Right ventricle myocardium superior (tissue), 1 donor: ENCODE measurements at regions not wholly inside any gene's neighbourhood (a gene's known extent, or its start where the extent isn't known, plus 50 kb on each side); places are given as distances from the start of the nearest gene placed in this dataset.
"Not testable (repeated sequence)": the region's sequence is repeated elsewhere in the genome, so short reads cannot be mapped to it uniquely, and the experiment has no call there.

Experiments
- ATAC-seq: fragments of 200-7000 bp; cut with Tn5 transposase; one replicate; pipeline ENCODE4 v1.9.1; 2020; ENCODE audit warnings: mild to moderate bottlenecking; ENCODE audit not compliant: poor library complexity
- DNase-seq: peaks from one replicate; pipeline ENCODE4 v3.0.0-alpha.2; 2020
- intact Hi-C: fragments of 100-400 bp; cut with DNase I; formaldehyde crosslinking; loops from one replicate; pipeline ENCODE4 v1.11.2; 2022
- donor health status: DM: no; HTN: yes; CAD: no; lungs with severe emphysema.

DNA sequence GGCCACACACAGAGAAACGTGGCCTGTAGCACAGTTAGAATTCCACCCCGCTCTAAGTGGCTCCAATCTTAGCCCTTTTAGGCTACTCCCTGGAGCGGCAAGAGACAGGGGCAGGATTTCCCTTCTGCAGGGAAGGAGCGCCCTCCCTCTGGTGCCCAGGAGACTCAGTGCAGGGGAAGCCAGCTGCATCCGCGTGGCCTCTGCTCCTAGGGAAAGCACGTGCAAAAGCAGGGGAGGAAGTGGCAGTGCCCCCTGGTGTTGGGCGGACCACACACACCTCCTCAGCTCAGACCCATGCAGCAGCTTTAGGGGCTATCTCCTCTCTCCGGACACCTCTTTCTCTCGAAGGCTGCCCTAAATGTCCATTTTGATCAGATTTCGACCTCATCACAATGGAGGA is 50.0 kb downstream of the SPRING1 start:
- DNase-seq, result peak; percentile 72
- ATAC-seq, result peak; percentile 72
- intact Hi-C loops, result no loop called here

DNA sequence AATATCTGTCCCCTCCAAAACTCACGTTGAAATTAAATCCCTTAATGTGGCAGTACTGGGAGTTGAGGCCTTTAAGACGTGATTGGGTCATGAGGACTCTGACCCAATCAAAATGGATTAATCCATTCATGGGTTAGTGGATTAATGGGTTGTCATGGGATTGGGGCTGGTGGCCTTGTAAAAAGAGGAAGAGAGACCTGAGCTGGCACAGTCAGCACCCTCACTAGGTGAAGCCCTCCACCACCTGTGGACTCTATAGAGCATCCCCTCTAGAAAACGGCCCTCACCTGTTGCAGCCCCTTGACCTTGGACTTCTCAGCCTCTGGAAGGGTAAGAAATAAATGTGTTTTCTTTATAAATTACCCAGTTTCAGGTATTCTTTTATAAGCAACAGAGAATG is 53.0 kb downstream of the SPRING1 start:
- no peak for ATAC-seq
- intact Hi-C loops, result no loop called here

DNA sequence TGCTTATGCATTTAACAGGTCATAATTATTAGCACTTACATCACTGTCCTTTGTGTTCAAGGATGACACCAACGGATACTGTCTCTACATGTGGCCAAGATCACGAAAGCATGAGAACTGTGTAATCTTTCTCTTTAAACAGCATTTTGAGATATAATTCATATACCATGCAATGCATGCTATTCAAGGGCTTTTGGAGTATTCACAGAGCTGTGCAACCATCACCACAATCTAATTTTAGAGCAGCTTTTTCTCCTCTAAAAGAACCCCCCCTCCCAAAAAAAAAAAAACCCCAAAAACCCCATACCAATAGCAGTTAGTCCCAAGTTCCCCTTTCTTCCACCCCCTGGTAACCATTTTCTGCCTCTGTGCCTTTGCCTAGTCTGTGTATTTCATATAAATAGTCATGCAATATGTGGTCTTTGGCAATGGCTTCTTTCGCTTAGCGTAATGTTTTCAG is 60.6 kb downstream of the SPRING1 start:
- DNase-seq, result no peak
- intact Hi-C loops, result no loop called here

More for the DNA sequence above, 53.0 kb downstream of the SPRING1 start:
- DNase-seq, result no peak

GRCh38 chr12:116675339-116676107 is 62.3 kb downstream of the SPRING1 start:
- no peak for DNase-seq

More for the DNA sequence above, 60.6 kb downstream of the SPRING1 start:
- no peak for ATAC-seq

DNA sequence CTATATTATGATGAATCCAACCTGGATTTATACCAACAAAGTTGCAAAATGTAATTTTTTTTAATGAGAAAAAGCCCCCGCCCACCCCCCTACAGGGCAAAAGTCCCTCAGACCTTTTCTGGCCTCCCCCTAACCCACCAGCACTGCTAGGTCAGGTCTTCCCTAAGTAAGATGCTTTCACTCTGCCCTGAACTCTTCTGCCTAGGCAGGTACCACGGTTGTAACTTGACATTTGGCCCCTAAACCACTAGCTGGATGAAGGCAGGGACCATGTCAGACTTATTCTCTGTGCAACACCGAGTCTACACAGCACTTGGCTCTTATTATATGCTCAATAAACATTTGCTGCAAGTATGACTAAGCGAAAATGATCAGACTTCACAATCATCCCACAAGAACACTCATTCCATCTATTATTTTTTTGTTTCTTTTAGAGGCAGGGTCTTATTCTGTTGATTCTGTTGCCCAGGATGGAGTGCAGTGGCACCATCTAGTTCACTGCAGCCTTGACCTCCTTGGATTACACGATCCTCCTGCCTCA is 63.2 kb downstream of the SPRING1 start:
- ATAC-seq (no peak), DNase-seq (no peak)
- intact Hi-C loops, result no loop called here

More at GRCh38 chr12:116675339-116676107, 62.3 kb downstream of the SPRING1 start:
- intact Hi-C loops, result no loop called here
- peak; percentile 33 for ATAC-seq

DNA sequence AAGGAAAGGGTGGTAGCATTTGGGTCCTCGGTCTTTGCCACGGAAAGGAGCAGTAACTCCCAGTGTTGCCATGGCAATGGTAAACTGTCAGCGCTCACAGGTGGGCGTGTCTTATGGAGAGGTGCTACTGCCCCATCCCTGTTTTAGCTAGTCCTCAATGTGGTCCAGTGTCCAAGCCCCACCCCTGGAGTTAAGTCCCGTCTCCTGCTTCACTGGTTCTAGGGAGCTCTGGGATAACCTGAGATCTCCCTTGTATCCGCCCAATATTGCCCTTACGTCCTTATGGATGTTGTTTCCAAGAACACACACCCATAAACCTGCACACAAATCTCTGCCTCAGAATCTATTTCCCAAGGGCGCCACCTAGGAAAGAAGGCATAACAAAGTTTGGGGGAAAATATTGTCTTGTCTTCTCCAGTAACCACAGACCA is 64.2 kb downstream of the SPRING1 start:
- intact Hi-C loops, result no loop called here
- no peak for ATAC-seq
- DNase-seq, result no peak

- DNase-seq, result no peak
- intact Hi-C loops, result no loop called here
- ATAC-seq, result no peak
Observed at GRCh38 chr12:116672842-116673516, 64.9 kb downstream of the SPRING1 start.

DNA sequence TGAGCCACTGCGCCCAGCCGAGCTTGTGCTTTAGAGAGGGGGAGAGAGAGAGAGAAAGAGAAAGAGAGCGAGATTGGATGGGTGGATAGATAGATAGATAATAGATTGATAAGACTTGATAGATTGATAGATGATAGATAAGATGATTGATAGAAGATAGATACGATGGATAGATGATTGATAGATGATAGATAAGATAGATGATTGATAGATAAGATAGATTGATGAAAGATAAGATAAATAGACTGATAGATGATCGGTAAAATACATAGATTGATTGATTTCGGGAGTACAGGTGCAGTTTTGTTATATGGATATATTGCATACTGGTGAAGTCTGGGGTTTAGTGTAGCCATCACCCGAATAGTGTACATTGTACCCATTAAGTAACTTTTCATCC is 65.9 kb downstream of the SPRING1 start:
- DNase-seq, result no peak
- intact Hi-C loops, result no loop called here
- no peak for ATAC-seq

GRCh38 chr12:116670859-116671258 is 67.0 kb downstream of the SPRING1 start:
- intact Hi-C loops, result no loop called here
- DNase-seq, result no peak
- no peak for ATAC-seq

DNA sequence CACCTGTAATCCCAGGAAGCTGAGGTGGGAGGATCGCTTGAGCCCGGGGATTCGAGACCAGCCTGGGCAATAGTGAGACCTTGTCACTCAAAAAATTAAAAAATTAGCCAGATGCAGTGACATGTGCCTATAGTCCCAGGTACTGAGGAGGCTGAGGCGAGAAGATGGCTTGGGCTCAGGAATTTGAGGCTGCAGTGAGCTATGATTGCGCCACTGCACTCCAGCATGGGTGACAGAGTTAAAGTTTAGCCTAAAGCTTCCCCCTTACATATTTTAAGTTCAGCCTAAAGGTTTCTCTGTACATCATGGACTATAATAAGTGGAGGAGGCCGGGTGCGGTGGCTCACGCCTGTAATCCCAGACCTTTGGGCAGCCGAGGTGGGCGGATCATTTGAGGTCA is 70.1 kb downstream of the SPRING1 start:
- ATAC-seq (no peak), DNase-seq (no peak)
- intact Hi-C loops, result no loop called here

DNA sequence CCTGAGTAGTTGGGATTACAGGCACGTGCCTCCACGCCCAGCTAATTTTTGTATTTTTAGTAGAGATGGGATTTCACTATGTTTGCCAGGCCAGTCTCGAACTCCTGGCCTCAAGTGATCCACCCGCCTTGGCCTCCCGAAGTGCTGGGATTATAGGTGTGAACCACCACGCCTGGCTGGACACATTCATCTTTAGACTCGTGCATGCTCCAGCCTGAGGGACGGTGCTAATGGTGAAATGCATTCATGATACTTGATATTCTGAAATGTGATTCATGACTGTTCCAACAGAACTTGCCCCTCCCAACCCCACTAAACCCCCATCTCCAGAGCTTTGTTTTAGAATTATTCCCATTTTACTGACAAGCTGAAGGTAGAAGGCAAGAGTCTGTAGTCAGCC is 71.0 kb downstream of the SPRING1 start:
- ATAC-seq, intact Hi-C loops, DNase-seq: not testable (repeated sequence)

GRCh38 chr12:116666305-116666673 is 71.6 kb downstream of the SPRING1 start:
- DNase-seq, result no peak
- intact Hi-C loops, result no loop called here
- ATAC-seq, result no peak

DNA sequence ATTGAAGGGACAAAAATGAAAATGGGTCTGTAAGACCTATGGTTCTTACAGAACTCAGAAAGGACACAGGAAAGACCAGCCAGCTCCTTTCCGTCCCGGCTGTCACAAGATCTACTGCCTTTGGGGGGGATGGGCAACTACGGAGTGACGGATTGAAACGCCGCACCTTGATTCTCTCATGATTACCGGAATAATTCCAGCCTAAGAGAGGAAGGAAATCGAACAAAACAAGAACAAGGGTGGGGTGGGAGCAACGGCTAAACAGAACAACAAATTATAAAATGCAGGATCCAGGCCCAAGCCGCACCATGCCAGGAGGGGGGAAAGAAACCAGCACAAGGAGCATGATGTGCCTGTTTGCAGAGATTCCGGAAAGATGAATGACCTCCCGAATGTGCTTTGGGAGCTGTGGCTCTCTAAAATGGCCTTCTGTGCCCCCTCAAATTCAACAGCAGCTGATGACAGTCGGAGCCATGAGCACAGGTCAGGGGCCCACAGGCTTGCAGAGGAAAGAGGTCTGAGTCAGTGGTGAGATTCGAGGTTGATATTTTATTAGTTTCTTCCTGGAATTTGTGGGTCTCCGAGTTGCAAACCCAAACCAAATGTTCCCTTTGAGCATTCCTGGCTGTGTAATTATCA is 72.1 kb downstream of the SPRING1 start:
- ATAC-seq, result no peak
- DNase-seq, result no peak
- intact Hi-C loops, result no loop called here

GRCh38 chr12:116664085-116664484 is 73.8 kb downstream of the SPRING1 start:
- intact Hi-C loops, result no loop called here
- ATAC-seq (no peak), DNase-seq (no peak)

- intact Hi-C loops, result no loop called here
- ATAC-seq (no peak), DNase-seq (peak; percentile 47)
Observed at GRCh38 chr12:116662612-116663144, 75.2 kb downstream of the SPRING1 start.

DNA sequence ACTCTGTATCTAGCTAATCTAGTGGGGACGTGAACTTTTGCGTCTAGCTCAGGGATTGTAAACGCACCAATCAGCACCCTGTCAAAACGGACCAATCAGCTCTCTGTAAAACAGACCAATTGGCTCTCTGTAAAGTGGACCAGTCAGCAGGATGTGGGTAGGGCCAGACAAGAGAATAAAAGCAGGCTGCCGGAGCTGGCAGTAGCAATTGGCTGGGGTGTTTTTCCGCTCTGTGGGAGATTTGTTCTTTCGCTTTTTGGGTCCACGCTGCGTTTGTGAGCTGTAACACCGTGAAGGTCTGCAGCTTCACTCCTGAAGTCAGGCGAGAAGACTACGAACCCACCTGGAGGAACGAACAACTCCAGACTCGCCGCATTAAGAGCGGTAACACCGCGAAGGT is 76.5 kb downstream of the SPRING1 start:
- no peak for ATAC-seq

GRCh38 chr12:116660740-116661139 is 77.1 kb downstream of the SPRING1 start:
- DNase-seq, intact Hi-C loops, ATAC-seq: not testable (repeated sequence)

More for the DNA sequence above, 76.5 kb downstream of the SPRING1 start:
- intact Hi-C loops, result no loop called here
- DNase-seq, result no peak

DNA sequence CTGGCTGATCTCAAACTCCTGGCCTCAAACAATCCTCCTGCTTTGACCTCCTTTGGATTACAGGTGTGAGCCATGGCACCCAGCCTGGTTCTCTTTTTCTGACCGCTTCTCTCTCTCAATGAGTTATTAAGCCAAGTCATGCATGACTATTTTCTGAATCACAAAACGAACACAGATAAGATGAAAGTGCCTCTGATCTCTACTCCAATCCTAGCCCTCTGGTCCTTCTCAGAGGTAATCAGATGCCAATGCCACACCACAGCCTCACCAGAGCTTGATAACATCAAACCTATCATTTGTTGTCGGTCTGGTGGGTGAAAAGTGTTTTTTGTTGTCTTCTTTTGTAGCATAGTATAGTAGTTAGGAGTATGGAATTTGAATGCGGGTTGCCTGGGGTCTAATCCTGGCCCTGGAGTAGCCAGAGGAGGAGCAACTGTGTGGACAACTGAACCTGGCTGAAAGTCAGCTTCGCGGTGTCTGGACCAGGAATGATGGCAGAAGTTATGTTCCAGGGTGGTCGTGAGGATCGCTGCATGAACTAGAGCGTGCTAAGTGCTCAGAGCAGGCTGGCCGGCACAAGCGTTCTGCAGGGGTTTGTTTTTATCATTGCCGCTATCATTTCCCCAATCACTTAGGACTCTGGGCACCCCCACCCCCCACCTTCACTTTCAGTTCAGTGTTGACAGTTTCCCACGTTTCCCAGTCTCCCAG is 77.9 kb downstream of the SPRING1 start:
- intact Hi-C loops, result no loop called here
- DNase-seq (no peak), ATAC-seq (no peak)
